ENCODE measurements at regions not wholly inside any gene's neighbourhood (a gene's known extent, or its start where the extent isn't known, plus 50 kb on each side); places are given as distances from the start of the nearest gene placed in this dataset.

GRCh38 chr2:64748561-64748960 is 94.8 kb upstream of the SERTAD2 start:
- TF ChIP-seq CTCF (IDR thresholded peaks at IDR 0.05) (no peak), POLR2AphosphoS5 (IDR thresholded peaks at IDR 0.05; ENCODE audit: insufficient read depth in 1 of 2, low read depth in 1 of 2) (no peak), POLR2A (IDR thresholded peaks at IDR 0.05) (no peak)
